DOHH2 (cell line): ENCODE measurements at regions not wholly inside any gene's neighbourhood (a gene's known extent, or its start where the extent isn't known, plus 50 kb on each side); places are given as distances from the start of the nearest gene placed in this dataset.
"Not testable (repeated sequence)": the region's sequence is repeated elsewhere in the genome, so short reads cannot be mapped to it uniquely, and the experiment has no call there.

Experiments used
- H3F3A ChIP-seq: fragments of 200-600 bp; sonication (generic), shearing (Covaris generic); 2 replicates; pipeline ENCODE4 v1.6.0; 2016; ENCODE audit warnings: antibody characterized with exemption, mild to moderate bottlenecking; ENCODE audit not compliant: control insufficient read depth, insufficient read depth
- H3K27ac ChIP-seq: fragments of 200-600 bp; sonication (generic); 2 replicates; pipeline ENCODE4 v1.5.1; 2014; ENCODE audit warnings: low read depth, mild to moderate bottlenecking, low read length, moderate library complexity
- H3K27me3 ChIP-seq: fragments of 200-600 bp; sonication (generic); 2 replicates; pipeline ENCODE4 v1.6.1; 2014; ENCODE audit warnings: mild to moderate bottlenecking, low read length, mixed read lengths; ENCODE audit not compliant: control insufficient read depth
- H3K36me3 ChIP-seq: fragments of 200-600 bp; sonication (generic); 2 replicates; pipeline ENCODE4 v1.6.1; 2014; ENCODE audit warnings: mild to moderate bottlenecking, low read length, moderate library complexity, mixed read lengths; ENCODE audit not compliant: control insufficient read depth
- H3K4me1 ChIP-seq: fragments of 200-600 bp; sonication (generic); 2 replicates; pipeline ENCODE4 v1.6.1; 2014; ENCODE audit warnings: mild to moderate bottlenecking, low read length, mixed read lengths; ENCODE audit not compliant: control insufficient read depth
- H3K4me2 ChIP-seq: fragments of 200-600 bp; sonication (generic); 2 replicates; pipeline ENCODE4 v1.6.0; 2014; ENCODE audit warnings: mild to moderate bottlenecking, low read length, moderate library complexity
- H3K4me3 ChIP-seq: fragments of 200-600 bp; sonication (generic); 2 replicates; pipeline ENCODE4 v1.5.1; 2014; ENCODE audit warnings: mild to moderate bottlenecking, low read length, mixed read lengths
- H3K79me2 ChIP-seq: fragments of 200-600 bp; sonication (generic); 2 replicates; pipeline ENCODE4 v1.6.1; 2014; ENCODE audit warnings: mild to moderate bottlenecking, low read length, mixed read lengths; ENCODE audit not compliant: control insufficient read depth
- H3K9me2 ChIP-seq: fragments of 200-600 bp; sonication (generic); replicated peaks from 2 replicates; pipeline ENCODE4 v1.6.1; 2014; ENCODE audit warnings: mild to moderate bottlenecking, low read length, mixed read lengths; ENCODE audit not compliant: control insufficient read depth
- H3K9me3 ChIP-seq: fragments of 200-600 bp; sonication (generic); 2 replicates; pipeline ENCODE4 v1.6.1; 2014; ENCODE audit warnings: antibody characterized with exemption, low read length, mixed read lengths; ENCODE audit not compliant: control insufficient read depth, insufficient read depth
- H4K20me1 ChIP-seq: fragments of 200-600 bp; sonication (generic); 2 replicates; pipeline ENCODE4 v1.6.0; 2014; ENCODE audit warnings: low read depth, mild to moderate bottlenecking, antibody characterized with exemption, low read length, moderate library complexity; ENCODE audit not compliant: control insufficient read depth, insufficient read depth
- EZH2phosphoT487 ChIP-seq: fragments of 200-600 bp; sonication (generic); IDR thresholded peaks from 2 replicates; pipeline ENCODE4 v1.6.1; 2017; ENCODE audit warnings: borderline replicate concordance, mild to moderate bottlenecking, antibody characterized with exemption, low read length, moderate library complexity, mixed read lengths
- TF ChIP-seq, protein P1 (sequence below): fragments of 200-600 bp; sonication (generic); IDR thresholded peaks from one replicate; pipeline ENCODE4 v1.5.1; 2014; ENCODE audit warnings: antibody characterized with exemption, mild to moderate bottlenecking, low read depth, low read length; ENCODE audit not compliant: poor library complexity, severe bottlenecking

DNA sequence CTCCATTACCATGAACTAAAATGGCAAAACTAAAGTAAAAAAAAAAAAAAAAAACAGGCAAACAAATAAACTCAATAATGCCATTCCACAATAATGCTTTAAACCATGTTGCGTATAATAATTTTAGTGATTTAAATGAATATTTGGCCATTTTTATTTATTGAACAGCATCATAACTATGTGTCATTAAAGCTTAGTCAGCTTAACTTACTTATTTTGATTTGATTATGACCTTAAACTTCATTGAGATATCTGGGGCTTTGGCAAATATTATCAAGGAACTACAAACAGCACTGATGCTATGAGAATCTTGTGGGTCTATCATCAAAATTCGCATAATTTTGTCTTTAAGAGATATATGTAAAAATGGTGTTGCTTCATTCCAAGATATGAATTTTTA, 1610.3 kb upstream of the NUDT12 start:
- no peak overlapping the region for H3K27ac ChIP-seq
- H3K27me3 ChIP-seq = no peaks in the 10 kb centered on the region
- no peaks in the 10 kb centered on the region for H3F3A ChIP-seq
- no peaks in the 10 kb centered on the region for H3K9me3 ChIP-seq
- H3K36me3 ChIP-seq = no peaks in the 10 kb centered on the region
- no peaks in the 10 kb centered on the region for H3K4me1 ChIP-seq
- TF ChIP-seq, protein P1, sequence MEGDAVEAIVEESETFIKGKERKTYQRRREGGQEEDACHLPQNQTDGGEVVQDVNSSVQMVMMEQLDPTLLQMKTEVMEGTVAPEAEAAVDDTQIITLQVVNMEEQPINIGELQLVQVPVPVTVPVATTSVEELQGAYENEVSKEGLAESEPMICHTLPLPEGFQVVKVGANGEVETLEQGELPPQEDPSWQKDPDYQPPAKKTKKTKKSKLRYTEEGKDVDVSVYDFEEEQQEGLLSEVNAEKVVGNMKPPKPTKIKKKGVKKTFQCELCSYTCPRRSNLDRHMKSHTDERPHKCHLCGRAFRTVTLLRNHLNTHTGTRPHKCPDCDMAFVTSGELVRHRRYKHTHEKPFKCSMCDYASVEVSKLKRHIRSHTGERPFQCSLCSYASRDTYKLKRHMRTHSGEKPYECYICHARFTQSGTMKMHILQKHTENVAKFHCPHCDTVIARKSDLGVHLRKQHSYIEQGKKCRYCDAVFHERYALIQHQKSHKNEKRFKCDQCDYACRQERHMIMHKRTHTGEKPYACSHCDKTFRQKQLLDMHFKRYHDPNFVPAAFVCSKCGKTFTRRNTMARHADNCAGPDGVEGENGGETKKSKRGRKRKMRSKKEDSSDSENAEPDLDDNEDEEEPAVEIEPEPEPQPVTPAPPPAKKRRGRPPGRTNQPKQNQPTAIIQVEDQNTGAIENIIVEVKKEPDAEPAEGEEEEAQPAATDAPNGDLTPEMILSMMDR = no peak
- no peak for TF ChIP-seq EZH2phosphoT487
- H3K4me2 ChIP-seq = no peak overlapping the region
- H3K9me2 ChIP-seq = no peaks in the 10 kb centered on the region
- no peak overlapping the region for H3K4me3 ChIP-seq
- no peaks in the 10 kb centered on the region for H3K79me2 ChIP-seq
- no peaks in the 10 kb centered on the region for H4K20me1 ChIP-seq

DNA sequence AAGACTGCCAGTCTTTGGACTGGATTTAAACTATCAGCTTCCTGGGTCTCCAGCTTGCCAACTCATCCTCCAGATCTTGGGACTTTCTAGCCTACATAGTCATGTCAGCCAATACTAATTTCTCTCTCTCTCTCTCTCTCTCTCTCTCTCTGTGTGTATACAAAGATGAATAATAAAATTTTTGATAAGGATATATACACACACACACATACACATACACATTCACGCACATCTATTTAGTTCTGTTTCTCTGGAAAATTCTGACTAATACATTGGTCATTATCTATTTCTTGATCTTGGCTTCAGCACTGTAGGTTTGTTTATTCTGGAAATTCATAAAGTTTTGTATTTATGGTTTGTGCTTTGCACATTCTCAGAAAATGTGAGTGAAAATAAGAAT, 1606.2 kb upstream of the NUDT12 start:
- no peaks in the 10 kb centered on the region for H3K9me2 ChIP-seq
- no peak overlapping the region for H3K27ac ChIP-seq
- H3K4me1 ChIP-seq = no peaks in the 10 kb centered on the region
- no peaks in the 10 kb centered on the region for H3K36me3 ChIP-seq
- no peaks in the 10 kb centered on the region for H3K27me3 ChIP-seq
- no peaks in the 10 kb centered on the region for H3F3A ChIP-seq
- no peak overlapping the region for H3K4me2 ChIP-seq
- no peaks in the 10 kb centered on the region for H4K20me1 ChIP-seq
- no peaks in the 10 kb centered on the region for H3K79me2 ChIP-seq
- TF ChIP-seq, protein P1 = no peak
- TF ChIP-seq EZH2phosphoT487 = no peak
- H3K4me3 ChIP-seq = no peak overlapping the region
- H3K9me3 ChIP-seq = no peaks in the 10 kb centered on the region

DNA sequence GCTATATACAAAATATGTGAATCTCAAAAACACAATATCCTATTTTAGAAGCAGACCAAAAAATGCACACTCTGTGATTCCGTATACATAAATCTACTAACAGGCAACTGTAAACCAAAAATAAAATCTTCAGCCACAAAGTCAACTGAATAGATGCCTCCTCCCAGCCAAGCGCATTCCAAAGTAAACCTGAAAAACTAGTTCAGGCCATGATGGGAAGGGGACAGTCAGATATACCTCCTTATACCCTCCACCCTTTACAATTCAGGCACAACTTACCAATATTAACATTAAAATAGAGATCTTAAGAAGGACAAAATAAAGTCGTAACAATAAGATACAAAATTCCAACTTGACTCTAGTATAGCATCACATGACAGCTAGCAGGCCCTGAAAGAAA, 1604.5 kb upstream of the NUDT12 start:
- Histone ChIP-seq H4K20me1 (no peaks in the 10 kb centered on the region), H3F3A (no peaks in the 10 kb centered on the region), H3K9me3 (no peaks in the 10 kb centered on the region), H3K36me3 (no peaks in the 10 kb centered on the region), H3K27me3 (no peaks in the 10 kb centered on the region), H3K4me2 (no peak overlapping the region), H3K9me2 (no peaks in the 10 kb centered on the region), H3K4me1 (no peaks in the 10 kb centered on the region), H3K4me3 (no peak overlapping the region), H3K27ac (no peak overlapping the region), H3K79me2 (no peaks in the 10 kb centered on the region)
- TF ChIP-seq EZH2phosphoT487 = no peak
- TF ChIP-seq, protein P1 = no peak

DNA sequence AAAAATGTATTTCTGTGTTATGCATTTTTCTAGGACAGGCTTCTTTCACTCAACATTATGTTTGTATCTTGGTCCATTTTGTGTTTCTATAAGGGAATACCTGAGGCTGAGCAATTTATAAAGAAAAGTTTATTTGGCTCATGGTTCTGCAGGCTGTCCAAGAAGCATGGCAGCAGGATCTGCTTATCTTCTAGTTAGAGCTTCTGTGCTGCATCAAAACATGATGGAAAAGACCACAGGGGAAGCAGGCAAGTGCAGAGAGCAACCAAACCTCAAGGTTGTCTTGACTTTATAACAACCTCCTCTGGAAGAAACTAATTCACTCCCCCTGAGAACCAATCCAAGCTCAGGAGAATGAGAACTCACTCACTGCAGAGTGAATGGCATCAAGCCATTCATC, 1601.0 kb upstream of the NUDT12 start:
- no peak for TF ChIP-seq EZH2phosphoT487
- TF ChIP-seq, protein P1 = no peak
- no peaks in the 10 kb centered on the region for H3K9me3 ChIP-seq
- H3K36me3 ChIP-seq = no peaks in the 10 kb centered on the region
- H3F3A ChIP-seq = no peaks in the 10 kb centered on the region
- no peaks in the 10 kb centered on the region for H3K4me1 ChIP-seq
- H3K27ac ChIP-seq = no peak overlapping the region
- no peaks in the 10 kb centered on the region for H4K20me1 ChIP-seq
- no peaks in the 10 kb centered on the region for H3K9me2 ChIP-seq
- no peak overlapping the region for H3K4me2 ChIP-seq
- H3K4me3 ChIP-seq = no peak overlapping the region
- no peaks in the 10 kb centered on the region for H3K79me2 ChIP-seq
- H3K27me3 ChIP-seq = no peaks in the 10 kb centered on the region

DNA sequence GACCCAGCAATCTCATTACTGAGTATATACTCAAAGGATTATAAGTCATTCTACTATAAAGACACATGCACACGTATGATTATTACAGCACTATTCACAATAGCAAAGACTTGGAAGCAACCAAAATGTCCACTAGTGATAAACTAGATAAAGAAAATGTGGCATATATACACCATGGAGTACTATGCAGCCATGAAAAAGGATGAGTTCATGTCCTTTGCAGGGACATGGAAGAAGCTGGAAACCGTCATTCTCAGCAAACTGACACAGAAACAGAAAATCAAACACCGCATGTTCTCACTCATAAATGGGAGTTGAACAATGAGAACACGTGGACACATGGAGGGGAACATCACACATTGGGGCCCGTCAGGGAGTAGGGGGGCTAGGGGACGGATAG, 1600.0 kb upstream of the NUDT12 start:
- H3K4me1 ChIP-seq, H3K9me2 ChIP-seq, H3K4me3 ChIP-seq, H3K27ac ChIP-seq, H3K79me2 ChIP-seq, H3K4me2 ChIP-seq, H3K27me3 ChIP-seq, H3K36me3 ChIP-seq, H4K20me1 ChIP-seq, H3F3A ChIP-seq, H3K9me3 ChIP-seq: not testable (repeated sequence)
